Tibial nerve (tissue), 3 donors: ENCODE measurements at regions not wholly inside any gene's neighbourhood (a gene's known extent, or its start where the extent isn't known, plus 50 kb on each side); places are given as distances from the start of the nearest gene placed in this dataset.

ENCODE experiments used
- POLR2A ChIP-seq, 2 donors: fragments of 450-650 bp; IDR thresholded peaks; one replicate each; pipeline ENCODE4 v1.6.1; 2017; ENCODE audit warnings: antibody characterized with exemption in 2 of 2, mild to moderate bottlenecking in 2 of 2, moderate library complexity in 2 of 2
- TF ChIP-seq, protein P1 (sequence below), 5 experiments: fragments of 200-600 bp in 3 of 5; fragments of 450-650 bp in 2 of 5; sonication (generic) in 3 of 5; IDR thresholded peaks; one replicate each; pipeline ENCODE4 v1.5.1; 2016 to 2019; ENCODE audit warnings: antibody characterized with exemption in 5 of 5, mild to moderate bottlenecking in 3 of 5, moderate library complexity in 2 of 5

DNA sequence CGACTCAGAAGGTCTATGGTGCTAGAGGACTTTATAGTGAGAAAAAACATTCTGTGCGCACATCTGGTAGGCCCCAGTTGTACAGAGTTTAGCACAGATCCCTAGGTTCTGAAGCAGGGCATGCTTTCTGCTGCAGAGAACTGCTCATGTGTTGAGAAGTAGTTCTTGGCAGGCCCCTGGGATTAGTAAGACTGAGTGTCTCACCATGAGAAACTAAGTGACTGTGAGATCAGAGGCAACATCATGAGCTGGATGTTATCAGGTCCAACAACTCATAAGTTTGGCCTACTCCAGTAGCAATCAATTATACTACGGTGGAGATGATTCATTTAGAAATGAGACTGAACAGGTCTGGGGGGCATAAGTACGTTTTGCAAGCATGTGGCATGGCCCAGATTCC is 507.4 kb upstream of the KLF12 start:
- TF ChIP-seq, protein P1, sequence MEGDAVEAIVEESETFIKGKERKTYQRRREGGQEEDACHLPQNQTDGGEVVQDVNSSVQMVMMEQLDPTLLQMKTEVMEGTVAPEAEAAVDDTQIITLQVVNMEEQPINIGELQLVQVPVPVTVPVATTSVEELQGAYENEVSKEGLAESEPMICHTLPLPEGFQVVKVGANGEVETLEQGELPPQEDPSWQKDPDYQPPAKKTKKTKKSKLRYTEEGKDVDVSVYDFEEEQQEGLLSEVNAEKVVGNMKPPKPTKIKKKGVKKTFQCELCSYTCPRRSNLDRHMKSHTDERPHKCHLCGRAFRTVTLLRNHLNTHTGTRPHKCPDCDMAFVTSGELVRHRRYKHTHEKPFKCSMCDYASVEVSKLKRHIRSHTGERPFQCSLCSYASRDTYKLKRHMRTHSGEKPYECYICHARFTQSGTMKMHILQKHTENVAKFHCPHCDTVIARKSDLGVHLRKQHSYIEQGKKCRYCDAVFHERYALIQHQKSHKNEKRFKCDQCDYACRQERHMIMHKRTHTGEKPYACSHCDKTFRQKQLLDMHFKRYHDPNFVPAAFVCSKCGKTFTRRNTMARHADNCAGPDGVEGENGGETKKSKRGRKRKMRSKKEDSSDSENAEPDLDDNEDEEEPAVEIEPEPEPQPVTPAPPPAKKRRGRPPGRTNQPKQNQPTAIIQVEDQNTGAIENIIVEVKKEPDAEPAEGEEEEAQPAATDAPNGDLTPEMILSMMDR (IDR thresholded peaks at IDR 0.05), result no peak
- no peak for TF ChIP-seq POLR2A (IDR thresholded peaks at IDR 0.05)
